ENCODE measurements at regions not wholly inside any gene's neighbourhood (a gene's known extent, or its start where the extent isn't known, plus 50 kb on each side); places are given as distances from the start of the nearest gene placed in this dataset.

DNA sequence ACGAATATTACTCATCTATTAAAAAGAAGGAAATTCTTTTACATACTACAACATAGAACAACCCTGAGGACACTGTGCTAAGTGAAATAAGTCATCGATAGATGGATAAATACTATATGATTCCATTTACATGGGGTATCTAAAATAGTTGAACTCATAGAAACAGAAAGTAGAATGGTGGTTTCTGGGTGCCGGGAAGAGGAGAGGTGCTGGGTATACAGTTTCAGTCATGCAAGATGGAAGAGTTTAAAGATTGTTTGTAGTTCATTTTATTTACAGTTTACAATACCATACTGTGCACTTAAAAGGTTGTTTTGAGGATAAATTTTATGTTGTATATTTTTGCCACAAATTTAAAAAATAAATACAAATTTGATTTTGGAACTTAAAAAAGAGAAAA lies 267.5 kb upstream of the ITGA1 start:
- no peaks in the 10 kb centered on the region for H3K9me3 ChIP-seq (ENCODE audit: control insufficient read depth in 3 of 3, low read length in 3 of 3)
- H3K36me3 ChIP-seq (ENCODE audit: control insufficient read depth in 3 of 3, insufficient read depth in 3 of 3, low read length in 3 of 3) = no peaks in the 10 kb centered on the region
- H3K4me1 ChIP-seq (ENCODE audit: control insufficient read depth in 3 of 3, insufficient read depth in 3 of 3, low read length in 3 of 3) = no peaks in the 10 kb centered on the region
- no peak overlapping the region for H3K27ac ChIP-seq (ENCODE audit: low read depth, low read length)
- H3K27me3 ChIP-seq (ENCODE audit: control insufficient read depth in 3 of 3, insufficient read depth in 3 of 3, low read length in 3 of 3) = no peaks in the 10 kb centered on the region
- no peak overlapping the region for H3K9ac ChIP-seq (ENCODE audit: low read depth in 1 of 3, low read length in 3 of 3)
- no peak overlapping the region for H3K4me3 ChIP-seq (ENCODE audit: low read length in 3 of 3)

DNA sequence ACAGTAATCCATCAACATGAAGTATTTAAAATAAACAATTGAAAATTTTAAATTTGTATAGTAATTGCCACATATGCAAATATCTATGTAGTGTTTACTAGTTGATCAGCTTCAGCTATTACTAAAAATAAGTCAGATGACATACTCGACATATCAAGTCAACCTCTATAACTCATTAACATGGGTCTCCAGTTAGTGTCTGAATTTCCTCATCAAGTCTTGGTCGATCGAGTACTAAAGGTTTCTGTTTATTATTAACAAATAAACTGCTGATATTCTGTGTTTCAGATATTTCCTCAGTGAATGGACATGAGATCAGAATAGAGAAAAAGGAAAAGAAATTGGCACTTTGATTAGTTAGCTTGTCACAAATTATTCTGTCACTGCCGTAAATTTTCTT lies 266.5 kb upstream of the ITGA1 start:
- no peaks in the 10 kb centered on the region for H3K36me3 ChIP-seq (ENCODE audit: control insufficient read depth in 3 of 3, insufficient read depth in 3 of 3, low read length in 3 of 3)
- H3K27me3 ChIP-seq (ENCODE audit: control insufficient read depth in 3 of 3, insufficient read depth in 3 of 3, low read length in 3 of 3) = no peaks in the 10 kb centered on the region
- H3K4me3 ChIP-seq (ENCODE audit: low read length in 3 of 3) = no peak overlapping the region
- no peaks in the 10 kb centered on the region for H3K4me1 ChIP-seq (ENCODE audit: control insufficient read depth in 3 of 3, insufficient read depth in 3 of 3, low read length in 3 of 3)
- no peak overlapping the region for H3K9ac ChIP-seq (ENCODE audit: low read depth in 1 of 3, low read length in 3 of 3)
- H3K27ac ChIP-seq (ENCODE audit: low read depth, low read length) = no peak overlapping the region
- no peaks in the 10 kb centered on the region for H3K9me3 ChIP-seq (ENCODE audit: control insufficient read depth in 3 of 3, low read length in 3 of 3)

DNA sequence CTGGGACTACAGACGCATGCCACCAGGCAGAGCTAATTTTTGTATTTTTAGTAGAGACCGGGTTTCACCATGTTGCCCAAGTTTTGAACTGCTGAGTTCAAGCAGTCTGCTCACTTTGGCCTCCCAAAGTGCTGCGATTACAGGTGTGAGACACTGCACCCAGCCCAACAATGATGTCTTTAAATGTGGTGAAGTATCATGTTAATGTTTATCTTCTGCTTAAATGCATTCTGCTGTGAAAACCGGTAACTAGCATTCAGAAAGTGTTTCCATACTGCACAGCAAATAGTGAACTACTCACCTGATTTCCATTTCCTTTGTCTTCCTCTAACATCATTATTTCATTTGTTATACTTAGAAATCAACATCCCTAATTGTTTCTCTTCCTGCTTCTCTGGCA lies 264.0 kb upstream of the ITGA1 start:
- Histone ChIP-seq H3K4me1 (ENCODE audit: control insufficient read depth in 3 of 3, insufficient read depth in 3 of 3, low read length in 3 of 3) (no peaks in the 10 kb centered on the region), H3K9me3 (ENCODE audit: control insufficient read depth in 3 of 3, low read length in 3 of 3) (no peaks in the 10 kb centered on the region), H3K27ac (ENCODE audit: low read depth, low read length) (no peak overlapping the region), H3K27me3 (ENCODE audit: control insufficient read depth in 3 of 3, insufficient read depth in 3 of 3, low read length in 3 of 3) (no peaks in the 10 kb centered on the region), H3K36me3 (ENCODE audit: control insufficient read depth in 3 of 3, insufficient read depth in 3 of 3, low read length in 3 of 3) (no peaks in the 10 kb centered on the region), H3K9ac (ENCODE audit: low read depth in 1 of 3, low read length in 3 of 3) (no peak overlapping the region), H3K4me3 (ENCODE audit: low read length in 3 of 3) (no peak overlapping the region)

DNA sequence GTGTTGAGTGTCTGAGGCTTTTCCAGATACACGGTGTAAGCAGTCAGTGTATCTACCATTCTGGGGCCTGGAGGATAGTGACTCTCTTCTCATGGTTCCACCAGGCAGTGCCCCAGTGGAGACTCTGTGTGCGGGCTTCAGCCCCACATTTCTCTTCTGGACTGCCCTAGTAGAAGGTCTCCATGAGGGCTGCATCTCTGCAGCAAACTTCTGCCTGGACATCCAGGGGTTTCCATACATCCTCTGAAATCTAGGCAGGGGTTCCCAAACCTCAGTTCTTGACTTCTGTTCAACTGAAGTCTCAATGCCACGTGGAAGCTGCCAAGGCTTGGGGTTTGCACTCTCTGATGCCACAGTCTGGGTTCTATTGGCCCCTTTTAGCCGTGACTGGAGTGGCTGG lies 256.6 kb upstream of the ITGA1 start:
- no peaks in the 10 kb centered on the region for H3K36me3 ChIP-seq (ENCODE audit: control insufficient read depth in 3 of 3, insufficient read depth in 3 of 3, low read length in 3 of 3)
- H3K4me1 ChIP-seq (ENCODE audit: control insufficient read depth in 3 of 3, insufficient read depth in 3 of 3, low read length in 3 of 3) = no peaks in the 10 kb centered on the region
- H3K27me3 ChIP-seq (ENCODE audit: control insufficient read depth in 3 of 3, insufficient read depth in 3 of 3, low read length in 3 of 3) = no peaks in the 10 kb centered on the region
- no peak overlapping the region for H3K4me3 ChIP-seq (ENCODE audit: low read length in 3 of 3)
- H3K27ac ChIP-seq (ENCODE audit: low read depth, low read length) = no peak overlapping the region
- H3K9ac ChIP-seq (ENCODE audit: low read depth in 1 of 3, low read length in 3 of 3) = no peak overlapping the region
- peaks cover 0 to 2% (median 0%) of the 10 kb centered on the region in 3 donors for H3K9me3 ChIP-seq (ENCODE audit: control insufficient read depth in 3 of 3, low read length in 3 of 3)

DNA sequence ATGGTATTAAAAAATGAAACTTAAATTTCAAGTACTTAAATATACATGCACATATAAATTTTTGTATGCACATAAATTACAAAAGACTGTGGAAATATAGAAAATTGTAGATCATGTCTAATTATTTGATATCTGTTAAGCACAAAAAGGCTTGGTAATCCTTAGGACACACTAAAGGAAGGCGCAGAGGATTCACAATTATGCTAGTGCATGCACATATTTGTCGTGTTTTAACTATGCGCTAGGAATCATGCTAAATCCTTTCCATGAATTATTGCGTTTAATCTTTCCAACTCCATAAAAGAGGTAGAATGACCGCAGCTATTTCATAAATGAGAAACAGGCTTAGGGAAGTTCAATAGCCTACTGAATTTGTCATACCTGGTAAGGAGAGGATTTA lies 244.1 kb upstream of the ITGA1 start:
- Histone ChIP-seq H3K4me1 (ENCODE audit: control insufficient read depth in 3 of 3, insufficient read depth in 3 of 3, low read length in 3 of 3) (no peaks in the 10 kb centered on the region), H3K4me3 (ENCODE audit: low read length in 3 of 3) (no peak overlapping the region), H3K36me3 (ENCODE audit: control insufficient read depth in 3 of 3, insufficient read depth in 3 of 3, low read length in 3 of 3) (no peaks in the 10 kb centered on the region), H3K27ac (ENCODE audit: low read depth, low read length) (no peak overlapping the region), H3K9ac (ENCODE audit: low read depth in 1 of 3, low read length in 3 of 3) (no peak overlapping the region), H3K27me3 (ENCODE audit: control insufficient read depth in 3 of 3, insufficient read depth in 3 of 3, low read length in 3 of 3) (no peaks in the 10 kb centered on the region), H3K9me3 (ENCODE audit: control insufficient read depth in 3 of 3, low read length in 3 of 3) (no peaks in the 10 kb centered on the region)

DNA sequence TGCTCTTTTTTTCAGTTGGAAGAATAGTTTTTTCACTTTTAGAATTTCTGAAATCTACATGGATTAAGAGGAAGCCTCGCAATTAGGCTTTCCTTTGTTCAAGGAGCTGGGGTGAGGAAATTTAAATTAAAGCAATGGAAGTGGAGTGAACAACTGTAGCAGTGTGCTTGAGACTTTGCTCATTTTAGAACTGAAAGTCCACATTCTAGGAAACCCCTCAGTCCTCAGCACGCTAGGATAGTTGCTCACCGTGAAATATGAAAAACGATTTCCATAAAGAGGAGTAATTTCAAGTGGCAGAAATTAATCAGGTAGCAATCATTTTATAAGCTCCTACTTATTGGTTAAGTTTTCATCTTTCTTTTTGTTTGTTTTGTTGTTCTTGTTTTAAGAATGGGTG lies 243.0 kb upstream of the ITGA1 start:
- Histone ChIP-seq H3K36me3 (ENCODE audit: control insufficient read depth in 3 of 3, insufficient read depth in 3 of 3, low read length in 3 of 3) (no peaks in the 10 kb centered on the region), H3K4me3 (ENCODE audit: low read length in 3 of 3) (no peak overlapping the region), H3K27me3 (ENCODE audit: control insufficient read depth in 3 of 3, insufficient read depth in 3 of 3, low read length in 3 of 3) (no peaks in the 10 kb centered on the region), H3K27ac (ENCODE audit: low read depth, low read length) (no peak overlapping the region), H3K9ac (ENCODE audit: low read depth in 1 of 3, low read length in 3 of 3) (no peak overlapping the region), H3K4me1 (ENCODE audit: control insufficient read depth in 3 of 3, insufficient read depth in 3 of 3, low read length in 3 of 3) (no peaks in the 10 kb centered on the region), H3K9me3 (ENCODE audit: control insufficient read depth in 3 of 3, low read length in 3 of 3) (no peaks in the 10 kb centered on the region)

DNA sequence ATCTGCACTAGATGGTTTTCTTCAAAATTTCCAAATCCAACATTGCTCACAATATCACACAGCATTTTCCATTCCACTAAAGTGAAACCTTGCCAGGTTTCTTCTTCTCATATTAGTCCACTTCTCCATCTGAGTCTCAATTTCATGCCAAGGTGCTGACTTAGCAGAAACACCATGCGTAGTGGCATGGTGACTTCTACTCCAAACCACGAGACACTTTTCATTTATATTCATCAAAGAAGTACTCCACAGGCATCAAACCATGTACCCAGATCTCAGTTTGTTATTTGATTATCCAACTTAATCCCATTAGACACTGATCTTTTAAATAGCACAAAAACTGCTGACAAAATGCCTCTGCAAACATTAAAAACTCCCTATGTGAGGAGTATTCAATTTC lies 233.4 kb upstream of the ITGA1 start:
- H3K9me3 ChIP-seq (ENCODE audit: control insufficient read depth in 3 of 3, low read length in 3 of 3) = no peaks in the 10 kb centered on the region
- no peak overlapping the region for H3K9ac ChIP-seq (ENCODE audit: low read depth in 1 of 3, low read length in 3 of 3)
- H3K27me3 ChIP-seq (ENCODE audit: control insufficient read depth in 3 of 3, insufficient read depth in 3 of 3, low read length in 3 of 3) = no peaks in the 10 kb centered on the region
- H3K4me1 ChIP-seq (ENCODE audit: control insufficient read depth in 3 of 3, insufficient read depth in 3 of 3, low read length in 3 of 3) = no peaks in the 10 kb centered on the region
- no peak overlapping the region for H3K4me3 ChIP-seq (ENCODE audit: low read length in 3 of 3)
- no peaks in the 10 kb centered on the region for H3K36me3 ChIP-seq (ENCODE audit: control insufficient read depth in 3 of 3, insufficient read depth in 3 of 3, low read length in 3 of 3)
- H3K27ac ChIP-seq (ENCODE audit: low read depth, low read length) = no peak overlapping the region

DNA sequence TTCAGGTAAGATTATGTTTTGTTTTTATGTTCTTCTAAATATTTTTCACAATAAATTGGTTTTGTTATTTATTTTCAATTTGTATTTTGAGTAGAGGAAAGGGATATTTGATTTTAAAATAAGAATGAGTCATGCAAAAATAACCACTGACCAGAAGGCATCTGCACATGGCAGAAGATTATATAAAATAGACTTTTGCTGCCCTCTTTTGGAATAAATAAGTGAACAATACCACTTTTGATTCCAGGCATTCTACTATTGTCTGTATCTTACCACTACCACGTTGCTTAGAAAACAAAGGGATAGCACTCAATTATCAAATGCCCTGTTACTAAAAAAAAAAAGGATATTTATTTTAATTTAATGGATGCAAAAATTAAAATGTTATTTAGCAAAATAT lies 227.3 kb upstream of the ITGA1 start:
- Histone ChIP-seq H3K9me3 (ENCODE audit: control insufficient read depth in 3 of 3, low read length in 3 of 3) (no peaks in the 10 kb centered on the region), H3K27ac (ENCODE audit: low read depth, low read length) (no peak overlapping the region), H3K4me1 (ENCODE audit: control insufficient read depth in 3 of 3, insufficient read depth in 3 of 3, low read length in 3 of 3) (no peaks in the 10 kb centered on the region), H3K36me3 (ENCODE audit: control insufficient read depth in 3 of 3, insufficient read depth in 3 of 3, low read length in 3 of 3) (no peaks in the 10 kb centered on the region), H3K9ac (ENCODE audit: low read depth in 1 of 3, low read length in 3 of 3) (no peak overlapping the region), H3K27me3 (ENCODE audit: control insufficient read depth in 3 of 3, insufficient read depth in 3 of 3, low read length in 3 of 3) (no peaks in the 10 kb centered on the region), H3K4me3 (ENCODE audit: low read length in 3 of 3) (no peak overlapping the region)

DNA sequence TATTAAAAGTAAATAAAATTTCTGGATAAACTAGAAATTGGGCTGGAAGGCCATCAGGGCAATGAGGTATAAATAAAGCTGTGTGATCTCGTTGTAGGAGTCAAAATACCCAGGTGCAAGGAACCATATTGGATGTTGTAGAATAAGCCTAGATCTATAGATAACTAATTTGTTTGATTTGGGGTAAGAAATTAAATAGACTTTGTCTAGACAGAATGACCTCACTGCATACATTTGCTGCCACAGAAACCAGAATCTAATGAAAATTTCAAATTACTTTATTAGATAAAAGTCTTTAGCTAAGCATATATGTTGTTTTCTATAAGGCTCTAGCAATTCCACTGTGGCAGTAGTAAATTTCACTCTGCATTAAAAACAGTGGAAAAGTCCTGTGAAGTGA lies 225.2 kb upstream of the ITGA1 start:
- Histone ChIP-seq H3K27me3 (ENCODE audit: control insufficient read depth in 3 of 3, insufficient read depth in 3 of 3, low read length in 3 of 3) (no peaks in the 10 kb centered on the region), H3K4me3 (ENCODE audit: low read length in 3 of 3) (no peak overlapping the region), H3K9ac (ENCODE audit: low read depth in 1 of 3, low read length in 3 of 3) (no peak overlapping the region), H3K36me3 (ENCODE audit: control insufficient read depth in 3 of 3, insufficient read depth in 3 of 3, low read length in 3 of 3) (no peaks in the 10 kb centered on the region), H3K4me1 (ENCODE audit: control insufficient read depth in 3 of 3, insufficient read depth in 3 of 3, low read length in 3 of 3) (no peaks in the 10 kb centered on the region), H3K27ac (ENCODE audit: low read depth, low read length) (no peak overlapping the region), H3K9me3 (ENCODE audit: control insufficient read depth in 3 of 3, low read length in 3 of 3) (no peaks in the 10 kb centered on the region)

DNA sequence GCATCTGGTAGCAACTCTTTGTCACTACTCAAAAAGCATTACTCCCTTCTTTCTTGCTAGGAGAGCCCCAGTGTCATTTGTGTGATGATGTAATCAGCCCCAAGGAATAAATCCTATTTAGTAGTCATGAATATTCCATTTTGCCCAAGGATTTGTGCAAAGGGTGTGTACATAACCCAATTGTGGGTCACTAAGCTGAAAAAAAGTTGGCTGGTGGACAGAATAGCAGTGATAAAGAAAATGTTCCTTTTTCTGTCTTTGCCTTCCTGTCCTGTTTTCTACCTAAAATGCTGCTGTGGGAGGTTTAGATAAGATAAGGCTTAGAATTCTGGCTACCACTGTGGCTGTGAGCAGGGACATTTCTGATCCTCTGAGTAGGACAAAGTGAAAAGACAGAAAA lies 223.1 kb upstream of the ITGA1 start:
- Histone ChIP-seq H3K4me3 (ENCODE audit: low read length in 3 of 3) (no peak overlapping the region), H3K9ac (ENCODE audit: low read depth in 1 of 3, low read length in 3 of 3) (no peak overlapping the region), H3K27ac (ENCODE audit: low read depth, low read length) (no peak overlapping the region), H3K9me3 (ENCODE audit: control insufficient read depth in 3 of 3, low read length in 3 of 3) (no peaks in the 10 kb centered on the region), H3K4me1 (ENCODE audit: control insufficient read depth in 3 of 3, insufficient read depth in 3 of 3, low read length in 3 of 3) (no peaks in the 10 kb centered on the region), H3K27me3 (ENCODE audit: control insufficient read depth in 3 of 3, insufficient read depth in 3 of 3, low read length in 3 of 3) (no peaks in the 10 kb centered on the region), H3K36me3 (ENCODE audit: control insufficient read depth in 3 of 3, insufficient read depth in 3 of 3, low read length in 3 of 3) (no peaks in the 10 kb centered on the region)

DNA sequence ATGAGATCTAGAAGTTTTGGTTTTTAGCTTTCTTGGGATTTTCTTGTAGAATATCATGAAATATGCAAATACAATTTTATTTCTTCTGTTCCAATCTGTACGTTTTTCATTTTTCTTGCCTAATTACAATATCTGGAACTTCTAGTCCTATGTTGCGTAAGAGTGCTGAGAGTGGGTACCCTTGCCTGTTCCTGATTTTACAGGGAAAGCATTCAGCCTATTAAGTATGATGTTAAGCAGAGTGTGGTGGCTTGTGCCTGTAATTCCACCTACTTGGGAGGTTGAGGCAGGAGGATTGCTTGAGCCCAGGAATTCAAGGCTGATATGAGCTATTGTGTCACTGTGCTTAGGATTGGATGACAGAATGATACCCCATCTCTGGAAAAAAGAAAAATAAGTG lies 210.2 kb upstream of the ITGA1 start:
- Histone ChIP-seq H3K27ac (ENCODE audit: low read depth, low read length) (no peak overlapping the region), H3K4me3 (ENCODE audit: low read length in 3 of 3) (no peak overlapping the region), H3K9me3 (ENCODE audit: control insufficient read depth in 3 of 3, low read length in 3 of 3) (no peaks in the 10 kb centered on the region), H3K27me3 (ENCODE audit: control insufficient read depth in 3 of 3, insufficient read depth in 3 of 3, low read length in 3 of 3) (no peaks in the 10 kb centered on the region), H3K36me3 (ENCODE audit: control insufficient read depth in 3 of 3, insufficient read depth in 3 of 3, low read length in 3 of 3) (no peaks in the 10 kb centered on the region), H3K4me1 (ENCODE audit: control insufficient read depth in 3 of 3, insufficient read depth in 3 of 3, low read length in 3 of 3) (no peaks in the 10 kb centered on the region), H3K9ac (ENCODE audit: low read depth in 1 of 3, low read length in 3 of 3) (no peak overlapping the region)

All from skeletal muscle tissue (tissue), 3 donors.